Dermis microvascular lymphatic vessel endothelial cell (primary cell): ENCODE measurements at regions not wholly inside any gene's neighbourhood (a gene's known extent, or its start where the extent isn't known, plus 50 kb on each side); places are given as distances from the start of the nearest gene placed in this dataset.
"Not testable (repeated sequence)": the region's sequence is repeated elsewhere in the genome, so short reads cannot be mapped to it uniquely, and the experiment has no call there.

ENCODE experiments used
- DNase-seq, 2 donors: peaks; one replicate each; pipeline versions ENCODE4 v3.0.0 to v3.0.0-alpha.2; 2010; ENCODE audit warnings: low read depth in 2 of 2

- no peak for DNase-seq
These were observed 190.9 kb downstream of the SLITRK6 start for GRCh38 chr13:85608255-85608829.

GRCh38 chr13:85603735-85604134, 195.5 kb downstream of the SLITRK6 start:
- DNase-seq = no peak

GRCh38 chr13:85601526-85601925, 197.7 kb downstream of the SLITRK6 start:
- DNase-seq = no peak

- DNase-seq = no peak
These were observed 201.3 kb downstream of the SLITRK6 start for GRCh38 chr13:85597790-85598500.

GRCh38 chr13:85592211-85592610, 207.0 kb downstream of the SLITRK6 start:
- no peak for DNase-seq

- no peak for DNase-seq
These were observed 208.8 kb downstream of the SLITRK6 start for GRCh38 chr13:85590231-85590931.

GRCh38 chr13:85589021-85589420, 210.2 kb downstream of the SLITRK6 start:
- no peak for DNase-seq

GRCh38 chr13:85588359-85588758, 210.9 kb downstream of the SLITRK6 start:
- no peak for DNase-seq

GRCh38 chr13:85586856-85587255, 212.4 kb downstream of the SLITRK6 start:
- DNase-seq = no peak

GRCh38 chr13:85586422-85586831, 212.8 kb downstream of the SLITRK6 start:
- no peak for DNase-seq

GRCh38 chr13:85582890-85583289, 216.3 kb downstream of the SLITRK6 start:
- DNase-seq = no peak

- no peak for DNase-seq
These were observed 224.1 kb downstream of the SLITRK6 start for GRCh38 chr13:85575110-85575509.

GRCh38 chr13:85567909-85568308, 231.3 kb downstream of the SLITRK6 start:
- DNase-seq = no peak

GRCh38 chr13:85565652-85566051, 233.6 kb downstream of the SLITRK6 start:
- no peak for DNase-seq

GRCh38 chr13:85564598-85564997, 234.6 kb downstream of the SLITRK6 start:
- no peak for DNase-seq

- no peak for DNase-seq
These were observed 236.9 kb downstream of the SLITRK6 start for GRCh38 chr13:85562282-85562681.

- DNase-seq = no peak
These were observed 241.3 kb downstream of the SLITRK6 start for GRCh38 chr13:85557691-85558467.

GRCh38 chr13:85551012-85551411, 248.2 kb downstream of the SLITRK6 start:
- no peak for DNase-seq

- no peak for DNase-seq
These were observed 249.4 kb downstream of the SLITRK6 start for GRCh38 chr13:85549819-85550218.

GRCh38 chr13:85548845-85549244, 250.4 kb downstream of the SLITRK6 start:
- DNase-seq = not testable (repeated sequence)

- DNase-seq = no peak
These were observed 253.4 kb downstream of the SLITRK6 start for GRCh38 chr13:85545771-85546170.

GRCh38 chr13:85544756-85545155, 254.5 kb downstream of the SLITRK6 start:
- DNase-seq = no peak
